ENCODE measurements at regions not wholly inside any gene's neighbourhood (a gene's known extent, or its start where the extent isn't known, plus 50 kb on each side); places are given as distances from the start of the nearest gene placed in this dataset.

DNA sequence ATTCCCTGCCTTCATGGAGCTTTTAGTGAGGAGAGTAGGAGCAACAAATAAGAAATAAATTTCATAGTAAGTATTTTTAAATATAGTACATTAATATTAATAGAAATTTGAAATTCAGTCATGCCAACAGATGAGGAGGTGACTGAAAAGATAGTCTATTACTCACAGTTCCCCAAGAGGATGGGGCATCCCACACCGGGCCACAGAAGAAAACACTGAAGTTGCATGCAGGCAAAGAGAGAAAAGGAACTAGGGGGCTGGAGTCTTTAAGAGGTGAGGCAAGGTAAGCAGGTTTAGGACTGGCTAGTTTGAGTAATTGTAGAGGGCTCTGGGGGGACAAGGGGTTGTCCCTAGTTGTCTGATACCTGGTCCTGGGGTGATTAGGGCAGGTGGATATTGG is 120.1 kb upstream of the UMPS start:
- DNase-seq (ENCODE audit: low read depth, low spot score) (no peak), ATAC-seq (no peak)
- TF ChIP-seq, protein P1, sequence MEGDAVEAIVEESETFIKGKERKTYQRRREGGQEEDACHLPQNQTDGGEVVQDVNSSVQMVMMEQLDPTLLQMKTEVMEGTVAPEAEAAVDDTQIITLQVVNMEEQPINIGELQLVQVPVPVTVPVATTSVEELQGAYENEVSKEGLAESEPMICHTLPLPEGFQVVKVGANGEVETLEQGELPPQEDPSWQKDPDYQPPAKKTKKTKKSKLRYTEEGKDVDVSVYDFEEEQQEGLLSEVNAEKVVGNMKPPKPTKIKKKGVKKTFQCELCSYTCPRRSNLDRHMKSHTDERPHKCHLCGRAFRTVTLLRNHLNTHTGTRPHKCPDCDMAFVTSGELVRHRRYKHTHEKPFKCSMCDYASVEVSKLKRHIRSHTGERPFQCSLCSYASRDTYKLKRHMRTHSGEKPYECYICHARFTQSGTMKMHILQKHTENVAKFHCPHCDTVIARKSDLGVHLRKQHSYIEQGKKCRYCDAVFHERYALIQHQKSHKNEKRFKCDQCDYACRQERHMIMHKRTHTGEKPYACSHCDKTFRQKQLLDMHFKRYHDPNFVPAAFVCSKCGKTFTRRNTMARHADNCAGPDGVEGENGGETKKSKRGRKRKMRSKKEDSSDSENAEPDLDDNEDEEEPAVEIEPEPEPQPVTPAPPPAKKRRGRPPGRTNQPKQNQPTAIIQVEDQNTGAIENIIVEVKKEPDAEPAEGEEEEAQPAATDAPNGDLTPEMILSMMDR (IDR thresholded peaks at IDR 0.05), result no peak
- TF ChIP-seq POLR2AphosphoS5 (IDR thresholded peaks at IDR 0.05; ENCODE audit: low read depth, low read length), result no peak
- TF ChIP-seq SIN3A (IDR thresholded peaks at IDR 0.05; ENCODE audit: borderline replicate concordance, insufficient read depth, low read depth, low read length), result no peak
- TF ChIP-seq, protein P2, sequence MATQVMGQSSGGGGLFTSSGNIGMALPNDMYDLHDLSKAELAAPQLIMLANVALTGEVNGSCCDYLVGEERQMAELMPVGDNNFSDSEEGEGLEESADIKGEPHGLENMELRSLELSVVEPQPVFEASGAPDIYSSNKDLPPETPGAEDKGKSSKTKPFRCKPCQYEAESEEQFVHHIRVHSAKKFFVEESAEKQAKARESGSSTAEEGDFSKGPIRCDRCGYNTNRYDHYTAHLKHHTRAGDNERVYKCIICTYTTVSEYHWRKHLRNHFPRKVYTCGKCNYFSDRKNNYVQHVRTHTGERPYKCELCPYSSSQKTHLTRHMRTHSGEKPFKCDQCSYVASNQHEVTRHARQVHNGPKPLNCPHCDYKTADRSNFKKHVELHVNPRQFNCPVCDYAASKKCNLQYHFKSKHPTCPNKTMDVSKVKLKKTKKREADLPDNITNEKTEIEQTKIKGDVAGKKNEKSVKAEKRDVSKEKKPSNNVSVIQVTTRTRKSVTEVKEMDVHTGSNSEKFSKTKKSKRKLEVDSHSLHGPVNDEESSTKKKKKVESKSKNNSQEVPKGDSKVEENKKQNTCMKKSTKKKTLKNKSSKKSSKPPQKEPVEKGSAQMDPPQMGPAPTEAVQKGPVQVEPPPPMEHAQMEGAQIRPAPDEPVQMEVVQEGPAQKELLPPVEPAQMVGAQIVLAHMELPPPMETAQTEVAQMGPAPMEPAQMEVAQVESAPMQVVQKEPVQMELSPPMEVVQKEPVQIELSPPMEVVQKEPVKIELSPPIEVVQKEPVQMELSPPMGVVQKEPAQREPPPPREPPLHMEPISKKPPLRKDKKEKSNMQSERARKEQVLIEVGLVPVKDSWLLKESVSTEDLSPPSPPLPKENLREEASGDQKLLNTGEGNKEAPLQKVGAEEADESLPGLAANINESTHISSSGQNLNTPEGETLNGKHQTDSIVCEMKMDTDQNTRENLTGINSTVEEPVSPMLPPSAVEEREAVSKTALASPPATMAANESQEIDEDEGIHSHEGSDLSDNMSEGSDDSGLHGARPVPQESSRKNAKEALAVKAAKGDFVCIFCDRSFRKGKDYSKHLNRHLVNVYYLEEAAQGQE (IDR thresholded peaks at IDR 0.05; ENCODE audit: insufficient read depth in 1 of 2, low read depth in 2 of 2, low read length in 1 of 2), result no peak
- no peak for TF ChIP-seq TCF7L2 (IDR thresholded peaks at IDR 0.05; ENCODE audit: low read depth, low read length)
- Histone ChIP-seq H3K4me1 (ENCODE audit: control insufficient read depth, insufficient read depth, low read length) (no peaks in the 10 kb centered on the region), H3K27ac (ENCODE audit: low read length) (no peak overlapping the region), H3K9me3 (ENCODE audit: control insufficient read depth, insufficient read depth, low read depth, low read length) (no peaks in the 10 kb centered on the region), H3K36me3 (ENCODE audit: control insufficient read depth, insufficient read depth, low read length) (no peaks in the 10 kb centered on the region), H3K27me3 (ENCODE audit: control insufficient read depth, insufficient read depth, low read length) (peaks cover 9% of the 10 kb centered on the region), H3K4me3 (ENCODE audit: low read depth in 2 of 2, low read length in 2 of 2) (no peak overlapping the region)
- no TSS peak for BruUV-seq (replicated peaks)
- in situ Hi-C loops (cut with HindIII; ENCODE audit: low pct_unique_long_range_greater_than_20kb, low sequenced_read_pairs) (no loop called here), intact Hi-C loops (cut with micrococcal nuclease; ENCODE audit: unreplicated experiment) (no loop called here)
- CTCF ChIA-PET, result no interaction called here
- POLR2A ChIA-PET, result no interaction called here

DNA sequence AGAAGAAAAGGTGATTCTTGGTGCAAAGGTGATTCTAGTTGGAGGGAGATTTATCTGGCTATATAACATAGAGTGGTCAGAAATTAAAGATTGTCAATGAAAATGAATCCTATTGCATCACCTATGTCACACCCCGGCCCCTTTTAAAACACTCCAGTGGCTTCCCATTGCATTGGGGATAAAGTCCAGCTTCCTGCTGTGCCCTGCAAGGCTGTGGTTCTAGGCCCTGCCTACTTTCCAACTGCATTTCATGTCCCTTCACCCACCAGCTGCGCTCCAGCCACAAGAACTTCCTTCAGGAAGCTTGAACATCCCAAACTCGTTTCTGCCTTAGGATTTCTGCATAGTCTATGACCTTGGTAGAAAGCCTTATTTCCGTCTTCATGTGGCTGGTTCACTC is 118.7 kb upstream of the UMPS start:
- H3K4me3 ChIP-seq (ENCODE audit: low read depth in 2 of 2, low read length in 2 of 2), result no peak overlapping the region
- TF ChIP-seq TCF7L2 (IDR thresholded peaks at IDR 0.05; ENCODE audit: low read depth, low read length) (no peak), SIN3A (IDR thresholded peaks at IDR 0.05; ENCODE audit: borderline replicate concordance, insufficient read depth, low read depth, low read length) (no peak), POLR2AphosphoS5 (IDR thresholded peaks at IDR 0.05; ENCODE audit: low read depth, low read length) (no peak)
- TF ChIP-seq, protein P1 (IDR thresholded peaks at IDR 0.05), result no peak
- TF ChIP-seq, protein P2 (IDR thresholded peaks at IDR 0.05; ENCODE audit: insufficient read depth in 1 of 2, low read depth in 2 of 2, low read length in 1 of 2), result no peak
- in situ Hi-C loops (cut with HindIII; ENCODE audit: low pct_unique_long_range_greater_than_20kb, low sequenced_read_pairs) (no loop called here), intact Hi-C loops (cut with micrococcal nuclease; ENCODE audit: unreplicated experiment) (no loop called here)
- no peaks in the 10 kb centered on the region for H3K4me1 ChIP-seq (ENCODE audit: control insufficient read depth, insufficient read depth, low read length)
- H3K27me3 ChIP-seq (ENCODE audit: control insufficient read depth, insufficient read depth, low read length), result peaks cover 11% of the 10 kb centered on the region
- CTCF ChIA-PET, result no interaction called here
- H3K9me3 ChIP-seq (ENCODE audit: control insufficient read depth, insufficient read depth, low read depth, low read length), result no peaks in the 10 kb centered on the region
- BruUV-seq (replicated peaks), result no TSS peak
- no peak for ATAC-seq
- H3K27ac ChIP-seq (ENCODE audit: low read length), result no peak overlapping the region
- POLR2A ChIA-PET, result no interaction called here
- DNase-seq (ENCODE audit: low read depth, low spot score), result no peak
- H3K36me3 ChIP-seq (ENCODE audit: control insufficient read depth, insufficient read depth, low read length), result no peaks in the 10 kb centered on the region
